H1 (cell line): ENCODE measurements at regions not wholly inside any gene's neighbourhood (a gene's known extent, or its start where the extent isn't known, plus 50 kb on each side); places are given as distances from the start of the nearest gene placed in this dataset.

Experiments
- CTCF ChIA-PET: fragments of 300-600 bp; sonication (Branson Sonifier 250); formaldehyde crosslinking; loops from one replicate; lab custom pipeline; 2021; ENCODE audit not compliant: partially characterized antibody; lab: Charles Lee
- POLR2A ChIA-PET: fragments of 300-600 bp; sonication (Branson Sonifier 250); formaldehyde crosslinking; loops from one replicate; lab custom pipeline; 2021; ENCODE audit warnings: inconsistent platforms; ENCODE audit not compliant: partially characterized antibody; lab: Charles Lee
- DNase-seq, 2 experiments: peaks; one replicate each; pipeline versions ENCODE4 v3.0.0 to v3.0.0-alpha.2; 2010 to 2022; ENCODE audit warnings: low spot score in 2 of 2, low read depth in 1 of 2, mixed read lengths in 1 of 2
- FAIRE-seq: peaks from 2 replicates; lab custom pipeline; 2011; peaks lifted over from hg19 to GRCh38; lab: Jason Lieb, UNC
- H2AFZ ChIP-seq: 2 replicates; pipeline ENCODE4 v1.8.1; 2012; ENCODE audit warnings: low read length, inconsistent platforms
- H2AK5ac ChIP-seq: 2 replicates; pipeline ENCODE4 v1.6.1; 2013; ENCODE audit warnings: low read depth, low read length
- H2BK120ac ChIP-seq: replicated peaks from 2 replicates; pipeline ENCODE3; 2013; ENCODE audit warnings: low read depth, low read length, inconsistent platforms
- H2BK12ac ChIP-seq: 2 replicates; pipeline ENCODE4 v1.6.1; 2013; ENCODE audit warnings: low read depth, low read length
- H2BK15ac ChIP-seq: 2 replicates; pipeline ENCODE4 v1.6.1; 2013; ENCODE audit warnings: low read length
- H2BK20ac ChIP-seq: 2 replicates; pipeline ENCODE4 v1.6.1; 2013; ENCODE audit warnings: low read length
- H2BK5ac ChIP-seq: 2 replicates; pipeline ENCODE4 v1.6.1; 2013; ENCODE audit warnings: low read depth, low read length
- H3K14ac ChIP-seq: 2 replicates; pipeline ENCODE4 v1.6.1; 2013; ENCODE audit warnings: inconsistent platforms; ENCODE audit not compliant: insufficient read length
- H3K18ac ChIP-seq: 2 replicates; pipeline ENCODE4 v1.6.1; 2013; ENCODE audit warnings: low read length; ENCODE audit errors: extremely low read depth
- H3K23ac ChIP-seq: 2 replicates; pipeline ENCODE4 v1.6.1; 2013; ENCODE audit warnings: inconsistent platforms; ENCODE audit not compliant: insufficient read length
- H3K23me2 ChIP-seq: 2 replicates; pipeline ENCODE4 v1.6.1; 2013; ENCODE audit warnings: low read depth, low read length
- H3K27ac ChIP-seq: 2 replicates; pipeline ENCODE4 v1.6.1; 2011; ENCODE audit warnings: low read depth, low read length, inconsistent platforms
- H3K27me3 ChIP-seq, 4 experiments: replicated peaks in 1 of 4; 1 replicate in 1 of 4; 2 replicates in 3 of 4; pipeline versions ENCODE4 v1.6.1 to v1.8.1; 2011 to 2013; ENCODE audit warnings: low read length in 3 of 4, mild to moderate bottlenecking in 3 of 4, inconsistent platforms in 2 of 4, mixed read lengths in 2 of 4, moderate library complexity in 1 of 4; ENCODE audit not compliant: control insufficient read depth in 3 of 4, insufficient read depth in 3 of 4; ENCODE audit errors: extremely low read depth in 1 of 4
- H3K36me3 ChIP-seq, 4 experiments: 2 replicates each; pipeline versions ENCODE4 v1.6.1 to v1.8.1; 2011 to 2013; ENCODE audit warnings: mild to moderate bottlenecking in 4 of 4, low read length in 3 of 4, moderate library complexity in 2 of 4, control low read depth in 1 of 4, inconsistent platforms in 1 of 4; ENCODE audit not compliant: insufficient read depth in 4 of 4, control insufficient read depth in 2 of 4
- H3K4ac ChIP-seq: replicated peaks from 2 replicates; pipeline ENCODE3; 2013; ENCODE audit warnings: low read length, low read depth, mixed read lengths, inconsistent platforms; ENCODE audit not compliant: insufficient read length
- H3K4me1 ChIP-seq, 4 experiments: replicated peaks in 1 of 4; 1 replicate in 1 of 4; 2 replicates in 3 of 4; pipeline versions ENCODE4 v1.6.1 to v1.8.1; 2011 to 2013; ENCODE audit warnings: low read length in 3 of 4, inconsistent platforms in 2 of 4, mixed read lengths in 1 of 4; ENCODE audit not compliant: insufficient read depth in 4 of 4, control insufficient read depth in 3 of 4
- H3K4me2 ChIP-seq, 2 experiments: 2 replicates each; pipeline versions ENCODE4 v1.6.1 to v1.8.1; 2011 to 2013; ENCODE audit warnings: low read depth in 2 of 2, low read length in 2 of 2, control low read depth in 1 of 2, inconsistent platforms in 1 of 2, mild to moderate bottlenecking in 1 of 2; ENCODE audit not compliant: insufficient read depth in 1 of 2
- H3K4me3 ChIP-seq, 4 experiments: fragments of 200-600, 300-600 bp in 1 of 4; sonication (generic), shearing (Covaris generic), sonication (Bioruptor Twin) in 1 of 4; 2 replicates each; pipeline versions ENCODE4 v1.5.1 to v1.8.1; 2011 to 2016; ENCODE audit warnings: low read length in 4 of 4, low read depth in 3 of 4, control low read depth in 2 of 4, inconsistent platforms in 2 of 4, mild to moderate bottlenecking in 2 of 4, mixed read lengths in 1 of 4, moderate library complexity in 1 of 4; ENCODE audit not compliant: insufficient read depth in 2 of 4; ENCODE audit errors: extremely low read depth in 1 of 4
- H3K56ac ChIP-seq: replicated peaks from 2 replicates; pipeline ENCODE3; 2013; ENCODE audit warnings: low read depth, mild to moderate bottlenecking, mixed read lengths, low read length, inconsistent platforms; ENCODE audit not compliant: insufficient read length
- H3K79me1 ChIP-seq: 2 replicates; pipeline ENCODE4 v1.6.1; 2013; ENCODE audit warnings: low read depth, low read length, control low read depth
- H3K79me2 ChIP-seq, 2 experiments: 2 replicates each; pipeline versions ENCODE4 v1.6.1 to v1.8.1; 2012 to 2013; ENCODE audit warnings: low read length in 2 of 2, mild to moderate bottlenecking in 2 of 2, inconsistent platforms in 1 of 2; ENCODE audit not compliant: insufficient read depth in 2 of 2, control insufficient read depth in 1 of 2
- H3K9ac ChIP-seq, 4 experiments: replicated peaks in 1 of 4; 1 replicate in 1 of 4; 2 replicates in 3 of 4; pipeline versions ENCODE4 v1.6.1 to v1.8.1; 2011 to 2013; ENCODE audit warnings: low read depth in 3 of 4, low read length in 3 of 4, control low read depth in 2 of 4, mild to moderate bottlenecking in 2 of 4, moderate library complexity in 2 of 4, inconsistent platforms in 1 of 4; ENCODE audit errors: extremely low read depth in 1 of 4
- H3K9me3 ChIP-seq, 2 experiments: 2 replicates each; pipeline versions ENCODE4 v1.6.1 to v1.8.1; 2012 to 2013; ENCODE audit warnings: mild to moderate bottlenecking in 2 of 2, moderate library complexity in 2 of 2, control low read depth in 1 of 2, inconsistent platforms in 1 of 2, low read depth in 1 of 2, low read length in 1 of 2, mixed read lengths in 1 of 2; ENCODE audit not compliant: insufficient read depth in 2 of 2
- H4K20me1 ChIP-seq, 2 experiments: replicated peaks in 1 of 2; 2 replicates each; pipeline versions ENCODE3 to v1.8.1; 2011 to 2013; ENCODE audit warnings: inconsistent platforms in 2 of 2, low read length in 2 of 2, mild to moderate bottlenecking in 1 of 2; ENCODE audit not compliant: insufficient read depth in 2 of 2, control insufficient read depth in 1 of 2
- H4K5ac ChIP-seq: 2 replicates; pipeline ENCODE4 v1.6.1; 2013; ENCODE audit warnings: low read length, low read depth, mixed read lengths, inconsistent platforms; ENCODE audit not compliant: insufficient read length
- H4K8ac ChIP-seq: 2 replicates; pipeline ENCODE4 v1.8.0; 2013; ENCODE audit warnings: mild to moderate bottlenecking, moderate library complexity, low read length, inconsistent platforms; ENCODE audit not compliant: insufficient read depth; ENCODE audit errors: extremely low read depth
- H4K91ac ChIP-seq: replicated peaks from 2 replicates; pipeline ENCODE3; 2013; ENCODE audit warnings: low read length, mixed read lengths, inconsistent platforms; ENCODE audit not compliant: insufficient read length
- ATF3 ChIP-seq: IDR thresholded peaks from 2 replicates; pipeline ENCODE4 v1.6.1; 2011; ENCODE audit warnings: low read depth, mild to moderate bottlenecking, low read length; ENCODE audit not compliant: insufficient read depth
- CEBPB ChIP-seq: IDR thresholded peaks from 2 replicates; pipeline ENCODE4 v1.6.1; 2012; ENCODE audit warnings: low read depth, low read length
- CTCF ChIP-seq, 3 experiments: IDR thresholded peaks; 1 replicate in 2 of 3; 2 replicates in 1 of 3; pipeline versions ENCODE4 v1.5.1 to v1.6.1; 2011; ENCODE audit warnings: low read length in 3 of 3, mild to moderate bottlenecking in 3 of 3, inconsistent platforms in 2 of 3, low read depth in 1 of 3, moderate library complexity in 1 of 3; ENCODE audit not compliant: insufficient read depth in 1 of 3; ENCODE audit errors: control extremely low read depth in 1 of 3
- E2F6 ChIP-seq: IDR thresholded peaks from 2 replicates; pipeline ENCODE4 v1.6.1; 2012; ENCODE audit warnings: inconsistent platforms
- EZH2 ChIP-seq: fragments of 200-600 bp; sonication (generic); IDR thresholded peaks from 2 replicates; pipeline ENCODE4 v1.7.1; 2012; ENCODE audit warnings: low read depth, mild to moderate bottlenecking, moderate library complexity, low read length, inconsistent platforms; ENCODE audit not compliant: severe bottlenecking
- GTF2F1 ChIP-seq: IDR thresholded peaks from 2 replicates; pipeline ENCODE4 v1.6.1; 2012; ENCODE audit warnings: low read depth, low read length, improper control_type of control experiment, borderline replicate concordance
- MAX ChIP-seq: IDR thresholded peaks from 2 replicates; pipeline ENCODE4 v1.6.1; 2012; ENCODE audit warnings: inconsistent platforms
- TCF12 ChIP-seq: IDR thresholded peaks from 2 replicates; pipeline ENCODE4 v1.6.1; 2011; ENCODE audit warnings: low read depth, mild to moderate bottlenecking, low read length
- WGBS, 2 experiments: shearing (Covaris generic) in 1 of 2; methylation state at CpG; one replicate each; pipeline versions ENCODE4 v1.1.6 to v1.1.7; 2013 to 2015; ENCODE audit warnings: low lambda C conversion rate in 2 of 2, mixed read lengths in 2 of 2, inconsistent platforms in 1 of 2, low coverage in 1 of 2, missing lambda C conversion rate in 1 of 2; ENCODE audit not compliant: insufficient replicate concordance in 2 of 2, insufficient coverage in 1 of 2, insufficient read length in 1 of 2; ENCODE audit errors: extremely low coverage in 1 of 2, missing lambda C conversion rate in 1 of 2; 5-methylcytosine and 5-hydroxymethylcytosine counted together

GRCh38 chr3:168813225-168813802 is 717.6 kb upstream of the GOLIM4 start:
- 0 out of 2 replicates have a peak overlapping the region, but pooled peaks have one; percentile 75 for H2BK12ac ChIP-seq
- 64% methylated on average over 2 of the region's 2 CpGs; no CpG with 5 or more reads in 1 of the 2 experiments for WGBS, 2 experiments
- no peak overlapping the region for H3K4me2 ChIP-seq
- H2BK20ac ChIP-seq: 0 out of 2 replicates have a peak overlapping the region, but pooled peaks have one; percentile 1
- no peak overlapping the region for H3K56ac ChIP-seq
- POLR2A ChIA-PET: interaction anchor here (0.8 kb wide), 1 partner anchor 13 kb away, joined by 4 read pairs; no protein-coding TSS in a partner anchor
- H3K9me3 ChIP-seq: no peaks in the 10 kb centered on the region
- peak overlapping the region; percentile 95 for H2BK120ac ChIP-seq
- H3K79me1 ChIP-seq: no peaks in the 10 kb centered on the region
- H4K5ac ChIP-seq: peak overlapping the region; percentile 15
- H4K8ac ChIP-seq: no peak overlapping the region
- H3K14ac ChIP-seq: no peak overlapping the region
- H3K23ac ChIP-seq: no peak overlapping the region
- H3K9ac ChIP-seq: no peak overlapping the region
- H2BK15ac ChIP-seq: no peak overlapping the region
- no peaks in the 10 kb centered on the region for H3K36me3 ChIP-seq
- CTCF ChIA-PET: interaction anchor here (0.6 to 1.9 kb wide), 5 partner anchors 12 to 192 kb away, joined by 3 to 7 read pairs (median 3); no protein-coding TSS in a partner anchor
- H2AK5ac ChIP-seq: no peak overlapping the region
- H4K91ac ChIP-seq: peak overlapping the region; percentile 17
- H3K4ac ChIP-seq: no peak overlapping the region
- no peaks in the 10 kb centered on the region for H3K27me3 ChIP-seq
- H3K18ac ChIP-seq: no peak overlapping the region
- no peaks in the 10 kb centered on the region for H3K79me2 ChIP-seq
- H2AFZ ChIP-seq: no peak overlapping the region
- DNase-seq (no peak), FAIRE-seq (peak; percentile 65)
- H3K4me1 ChIP-seq: peaks cover 1 to 12% (median 6%) of the 10 kb centered on the region in 4 experiments; a peak in 4 of 7 replicates
- H4K20me1 ChIP-seq: no peaks in the 10 kb centered on the region
- H3K4me3 ChIP-seq: no peak overlapping the region
- H3K27ac ChIP-seq: no peak overlapping the region; the same call in 1 of the 2 replicates
- peak overlapping the region; percentile 60; the same call in 1 of the 2 replicates for H2BK5ac ChIP-seq
- H3K23me2 ChIP-seq: no peaks in the 10 kb centered on the region
- TF ChIP-seq GTF2F1 (no peak), CTCF (IDR thresholded peaks at IDR 0.05; ENCODE audit: control extremely low read depth in 1 of 3, insufficient read depth in 1 of 3, low read depth in 1 of 3, low read length in 3 of 3) (no peak), E2F6 (no peak), MAX (no peak), TCF12 (no peak), EZH2 (no peak), CEBPB (no peak), ATF3 (no peak)
